Upper lobe of left lung (tissue), 4 donors: ENCODE measurements at regions not wholly inside any gene's neighbourhood (a gene's known extent, or its start where the extent isn't known, plus 50 kb on each side); places are given as distances from the start of the nearest gene placed in this dataset.

Experiments used
- CTCF ChIP-seq, 6 experiments: fragments of 450-650 bp in 4 of 6; fragments of 200-600 bp in 2 of 6; sonication (generic) in 2 of 6; IDR thresholded peaks; one replicate each; pipeline ENCODE4 v1.5.1; 2016 to 2019; ENCODE audit warnings: antibody characterized with exemption in 6 of 6
- POLR2AphosphoS5 ChIP-seq, 2 donors: sonication (generic); formaldehyde crosslinking; IDR thresholded peaks; one replicate each; pipeline ENCODE4 v1.5.1; 2017; ENCODE audit warnings: antibody characterized with exemption in 2 of 2

- TF ChIP-seq POLR2AphosphoS5 (IDR thresholded peaks at IDR 0.05) (no peak), CTCF (IDR thresholded peaks at IDR 0.05) (no peak)
These were observed 504.4 kb upstream of the WWC1 start for GRCh38 chr5:167786871-167787578.
